SK-N-SH (cell line): ENCODE measurements at regions not wholly inside any gene's neighbourhood (a gene's known extent, or its start where the extent isn't known, plus 50 kb on each side); places are given as distances from the start of the nearest gene placed in this dataset.

Experiments
- SMC3 ChIP-seq: IDR thresholded peaks from 2 replicates; pipeline ENCODE4 v1.6.1; 2012; ENCODE audit warnings: low read depth, low read length, improper control_type of control experiment
- TF ChIP-seq, protein P1 (sequence below): fragments of 200-600 bp; sonication (generic); IDR thresholded peaks from 2 replicates; pipeline ENCODE4 v1.6.1; 2017; ENCODE audit warnings: antibody characterized with exemption, mild to moderate bottlenecking, moderate library complexity
- TF ChIP-seq, protein P2 (sequence below): IDR thresholded peaks from 2 replicates; pipeline ENCODE4 v1.4.0; 2012; ENCODE audit warnings: low read depth, borderline replicate concordance

DNA sequence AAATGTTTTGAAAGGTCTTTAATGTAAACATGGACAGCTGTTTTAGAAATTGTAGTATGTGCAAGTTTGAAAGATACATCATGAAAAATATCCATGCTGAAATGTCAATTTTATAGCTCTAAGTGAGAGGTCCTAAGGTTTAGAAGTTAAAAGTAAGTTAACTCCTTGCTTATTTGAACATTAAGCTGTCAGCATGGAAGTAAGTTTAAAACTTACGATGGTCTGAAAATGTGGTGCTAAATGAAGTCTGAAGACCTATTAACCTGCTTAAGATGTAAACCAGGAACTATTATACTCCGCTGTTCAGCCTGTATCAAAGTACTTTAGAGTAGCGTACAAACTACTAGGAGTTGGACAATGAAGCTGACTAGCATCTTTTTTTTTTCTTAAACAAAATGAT, 1082.4 kb downstream of the TMTC2 start:
- TF ChIP-seq, protein P1, sequence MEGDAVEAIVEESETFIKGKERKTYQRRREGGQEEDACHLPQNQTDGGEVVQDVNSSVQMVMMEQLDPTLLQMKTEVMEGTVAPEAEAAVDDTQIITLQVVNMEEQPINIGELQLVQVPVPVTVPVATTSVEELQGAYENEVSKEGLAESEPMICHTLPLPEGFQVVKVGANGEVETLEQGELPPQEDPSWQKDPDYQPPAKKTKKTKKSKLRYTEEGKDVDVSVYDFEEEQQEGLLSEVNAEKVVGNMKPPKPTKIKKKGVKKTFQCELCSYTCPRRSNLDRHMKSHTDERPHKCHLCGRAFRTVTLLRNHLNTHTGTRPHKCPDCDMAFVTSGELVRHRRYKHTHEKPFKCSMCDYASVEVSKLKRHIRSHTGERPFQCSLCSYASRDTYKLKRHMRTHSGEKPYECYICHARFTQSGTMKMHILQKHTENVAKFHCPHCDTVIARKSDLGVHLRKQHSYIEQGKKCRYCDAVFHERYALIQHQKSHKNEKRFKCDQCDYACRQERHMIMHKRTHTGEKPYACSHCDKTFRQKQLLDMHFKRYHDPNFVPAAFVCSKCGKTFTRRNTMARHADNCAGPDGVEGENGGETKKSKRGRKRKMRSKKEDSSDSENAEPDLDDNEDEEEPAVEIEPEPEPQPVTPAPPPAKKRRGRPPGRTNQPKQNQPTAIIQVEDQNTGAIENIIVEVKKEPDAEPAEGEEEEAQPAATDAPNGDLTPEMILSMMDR, result no peak
- no peak for TF ChIP-seq SMC3
- TF ChIP-seq, protein P2, sequence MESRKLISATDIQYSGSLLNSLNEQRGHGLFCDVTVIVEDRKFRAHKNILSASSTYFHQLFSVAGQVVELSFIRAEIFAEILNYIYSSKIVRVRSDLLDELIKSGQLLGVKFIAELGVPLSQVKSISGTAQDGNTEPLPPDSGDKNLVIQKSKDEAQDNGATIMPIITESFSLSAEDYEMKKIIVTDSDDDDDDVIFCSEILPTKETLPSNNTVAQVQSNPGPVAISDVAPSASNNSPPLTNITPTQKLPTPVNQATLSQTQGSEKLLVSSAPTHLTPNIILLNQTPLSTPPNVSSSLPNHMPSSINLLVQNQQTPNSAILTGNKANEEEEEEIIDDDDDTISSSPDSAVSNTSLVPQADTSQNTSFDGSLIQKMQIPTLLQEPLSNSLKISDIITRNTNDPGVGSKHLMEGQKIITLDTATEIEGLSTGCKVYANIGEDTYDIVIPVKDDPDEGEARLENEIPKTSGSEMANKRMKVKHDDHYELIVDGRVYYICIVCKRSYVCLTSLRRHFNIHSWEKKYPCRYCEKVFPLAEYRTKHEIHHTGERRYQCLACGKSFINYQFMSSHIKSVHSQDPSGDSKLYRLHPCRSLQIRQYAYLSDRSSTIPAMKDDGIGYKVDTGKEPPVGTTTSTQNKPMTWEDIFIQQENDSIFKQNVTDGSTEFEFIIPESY, result no peak
